GM21381 (cell line): ENCODE measurements at regions not wholly inside any gene's neighbourhood (a gene's known extent, or its start where the extent isn't known, plus 50 kb on each side); places are given as distances from the start of the nearest gene placed in this dataset.
"Not testable (repeated sequence)": the region's sequence is repeated elsewhere in the genome, so short reads cannot be mapped to it uniquely, and the experiment has no call there.

Source experiments
- ATAC-seq: cut with Tn5 transposase; IDR thresholded peaks from one replicate; pipeline ENCODE4 v1.9.1; 2021; ENCODE audit warnings: mild to moderate bottlenecking, moderate library complexity; ENCODE audit not compliant: unreplicated experiment

GRCh38 chr3:150248888-150249681 is 159.0 kb upstream of the TSC22D2 start:
- ATAC-seq: no peak

GRCh38 chr3:150248116-150248887 is 159.8 kb upstream of the TSC22D2 start:
- no peak for ATAC-seq

DNA sequence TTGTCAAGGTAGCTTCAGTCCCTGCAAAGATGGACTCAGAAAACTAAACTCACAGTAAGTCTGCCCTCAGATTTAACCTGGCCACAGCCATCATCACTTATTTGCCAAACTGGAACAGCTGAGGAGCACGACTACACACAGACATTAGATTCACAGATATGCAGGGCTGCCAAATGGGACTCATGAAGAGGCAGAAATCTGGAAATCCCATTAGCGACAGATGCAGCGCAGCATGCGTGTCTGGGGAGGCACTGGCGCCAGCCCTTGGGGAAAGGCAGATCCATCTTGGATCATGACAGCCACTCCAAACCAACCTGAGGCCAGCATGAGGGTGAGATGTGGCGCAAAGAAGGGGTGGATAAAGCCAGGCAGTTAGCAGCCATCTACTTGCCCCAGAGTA is 160.7 kb upstream of the TSC22D2 start:
- ATAC-seq: no peak

DNA sequence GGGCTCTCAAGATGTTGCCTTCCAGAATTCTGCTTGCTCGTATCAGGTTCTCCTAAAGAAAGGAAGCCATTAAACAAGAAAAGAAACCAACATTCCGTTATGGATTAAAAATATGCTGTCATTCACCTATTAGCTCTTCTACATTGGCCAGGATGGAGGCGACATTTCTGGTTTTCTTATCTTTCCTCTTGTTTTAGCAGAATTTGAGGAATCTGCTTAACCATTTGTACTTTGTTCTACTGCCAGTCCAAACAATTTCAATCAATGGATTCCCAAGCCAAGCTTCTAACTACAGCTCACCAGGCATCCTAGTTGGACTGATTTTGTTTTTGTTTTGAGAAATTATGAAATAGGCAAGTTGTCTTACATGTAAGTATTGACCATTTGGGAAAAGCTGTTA is 164.6 kb upstream of the TSC22D2 start:
- ATAC-seq: no peak

DNA sequence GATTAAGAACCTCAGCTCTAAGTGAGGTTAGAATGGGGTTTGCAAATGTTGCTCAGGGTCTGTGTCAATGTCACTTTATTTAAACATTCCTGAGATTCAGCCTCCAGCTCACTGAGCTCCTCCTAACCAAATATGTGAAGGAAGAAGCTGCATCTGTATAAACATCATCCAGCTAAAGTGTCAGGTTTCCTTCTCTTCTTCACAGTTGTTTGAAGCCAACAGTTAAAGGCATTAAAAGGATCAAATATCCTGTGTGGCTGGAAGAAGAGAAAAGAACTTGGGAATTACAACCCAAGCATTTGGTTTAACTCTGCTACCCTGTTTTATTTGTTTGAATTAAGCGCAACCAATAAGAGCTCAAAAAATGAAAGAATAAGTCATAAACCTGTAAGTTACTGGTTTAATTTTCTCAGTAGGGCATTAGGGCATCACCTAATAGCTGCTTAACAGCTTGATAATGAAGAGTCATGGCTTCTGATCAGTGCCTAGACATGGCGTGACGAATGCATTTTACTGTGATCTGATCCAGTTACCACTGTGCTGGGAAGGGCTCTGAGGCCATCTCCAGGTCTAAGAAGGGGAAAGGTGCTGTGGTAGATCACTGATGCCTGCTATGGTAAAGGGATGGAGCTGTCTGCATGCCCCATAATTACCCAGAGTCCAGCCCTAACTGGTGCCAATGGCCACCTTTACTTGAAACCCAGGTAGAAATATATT is 165.7 kb upstream of the TSC22D2 start:
- ATAC-seq: no peak

- ATAC-seq: no peak
These were observed 167.2 kb upstream of the TSC22D2 start for GRCh38 chr3:150240891-150241290.

- ATAC-seq: no peak
These were observed 168.3 kb upstream of the TSC22D2 start for GRCh38 chr3:150239766-150240165.

DNA sequence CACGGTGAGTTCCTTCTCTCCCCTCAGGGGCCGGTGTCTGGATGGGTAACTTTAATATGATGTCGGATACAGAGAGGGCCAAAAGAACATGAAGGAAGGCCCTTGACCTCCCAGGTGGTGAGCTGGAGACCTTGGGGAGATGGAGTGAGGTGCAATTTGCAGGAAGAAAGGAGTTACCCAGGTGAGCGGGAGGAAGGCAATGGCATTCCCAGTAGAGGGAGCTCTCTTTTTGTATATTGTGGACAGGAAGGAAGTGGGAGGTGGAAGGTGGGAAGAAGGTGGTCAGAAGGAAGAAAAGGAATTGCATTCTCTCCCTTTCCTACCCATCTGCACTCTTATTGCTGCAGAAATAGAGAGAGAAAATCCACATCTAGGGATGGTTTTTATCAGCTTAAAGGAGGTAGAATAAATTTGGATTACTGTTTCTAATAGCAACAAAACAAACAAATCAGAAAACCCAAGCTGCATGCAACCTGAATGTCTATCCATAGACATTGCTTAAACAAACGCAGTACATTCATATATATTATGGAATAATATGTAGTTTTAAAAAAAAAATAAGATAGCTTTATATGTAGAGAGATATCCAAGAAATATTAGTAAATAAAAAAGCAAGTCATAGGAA is 169.0 kb upstream of the TSC22D2 start:
- ATAC-seq: no peak

DNA sequence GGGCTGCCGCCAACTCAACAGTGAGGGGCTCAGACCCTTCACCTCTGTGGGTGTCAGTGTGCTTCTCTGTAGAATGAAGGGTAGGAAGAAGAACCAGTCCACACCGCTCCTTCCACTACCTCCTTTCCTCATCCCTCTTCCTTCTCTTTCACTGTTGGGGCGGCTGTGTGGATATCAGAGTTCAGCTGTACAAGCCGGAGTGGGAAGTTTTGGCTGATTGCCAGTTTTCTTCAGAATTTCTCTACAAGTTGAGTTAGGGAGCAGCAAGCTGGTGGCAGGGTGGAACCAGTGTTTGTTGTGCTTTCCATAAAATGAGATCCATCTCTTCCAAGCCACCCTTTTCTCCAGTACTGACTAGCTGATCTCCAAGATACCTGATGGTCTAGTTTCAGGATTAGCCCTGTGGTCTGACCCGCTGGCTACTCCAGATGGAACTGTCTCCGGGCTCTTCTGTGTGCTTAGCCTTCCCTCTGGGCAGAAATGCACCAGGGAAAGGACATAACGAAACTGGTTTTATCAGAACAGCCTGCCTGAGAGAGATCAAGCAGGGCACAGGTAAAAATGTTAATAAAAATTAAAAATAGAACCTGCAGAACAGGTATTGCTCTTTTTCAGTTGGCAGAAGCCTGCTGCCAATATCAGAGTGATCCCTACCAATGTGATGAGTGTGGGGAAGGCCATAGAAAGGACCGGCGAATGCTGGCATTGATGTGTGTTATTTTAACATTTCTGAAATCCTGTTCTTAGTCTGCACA is 169.9 kb upstream of the TSC22D2 start:
- no peak for ATAC-seq

- ATAC-seq: no peak
These were observed 170.6 kb upstream of the TSC22D2 start for GRCh38 chr3:150237490-150237889.

DNA sequence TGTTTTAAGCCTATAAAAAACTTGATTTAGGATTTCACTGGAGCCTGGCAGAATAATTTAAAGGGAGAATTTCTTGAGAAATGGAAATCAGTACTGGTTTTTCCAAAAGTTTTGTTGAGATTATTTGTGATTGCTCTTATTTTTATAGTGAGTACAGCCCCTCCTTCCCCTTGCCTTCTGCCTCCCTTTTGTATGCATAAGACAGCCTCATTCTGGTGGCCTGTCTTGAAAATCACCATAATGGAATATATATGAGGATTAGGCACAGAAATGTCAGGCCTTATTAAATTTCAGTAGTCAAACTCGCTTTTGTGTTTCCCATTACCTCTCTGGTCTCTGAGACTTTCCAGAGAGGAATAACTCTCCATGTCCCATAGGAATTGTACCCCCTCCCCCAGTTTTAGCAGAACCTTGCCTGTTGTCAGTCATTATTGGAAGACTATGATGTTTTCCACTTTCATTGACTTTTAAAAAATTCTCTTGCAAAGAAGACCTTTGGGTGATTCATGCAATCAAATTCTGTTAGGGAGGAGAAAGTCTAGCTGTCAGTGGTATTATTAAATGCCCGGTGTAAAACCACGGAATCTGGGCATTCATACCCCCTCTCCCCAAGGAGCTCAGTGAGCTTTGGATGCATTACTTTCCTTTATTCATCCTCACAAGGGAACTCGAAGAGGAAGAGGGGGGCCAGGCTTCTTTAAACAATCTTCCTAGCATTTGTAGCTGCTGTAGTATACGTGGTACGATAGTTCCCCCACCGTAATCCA is 171.6 kb upstream of the TSC22D2 start:
- no peak for ATAC-seq

GRCh38 chr3:150235799-150236198 is 172.3 kb upstream of the TSC22D2 start:
- no peak for ATAC-seq

GRCh38 chr3:150232992-150233451 is 175.1 kb upstream of the TSC22D2 start:
- no peak for ATAC-seq

DNA sequence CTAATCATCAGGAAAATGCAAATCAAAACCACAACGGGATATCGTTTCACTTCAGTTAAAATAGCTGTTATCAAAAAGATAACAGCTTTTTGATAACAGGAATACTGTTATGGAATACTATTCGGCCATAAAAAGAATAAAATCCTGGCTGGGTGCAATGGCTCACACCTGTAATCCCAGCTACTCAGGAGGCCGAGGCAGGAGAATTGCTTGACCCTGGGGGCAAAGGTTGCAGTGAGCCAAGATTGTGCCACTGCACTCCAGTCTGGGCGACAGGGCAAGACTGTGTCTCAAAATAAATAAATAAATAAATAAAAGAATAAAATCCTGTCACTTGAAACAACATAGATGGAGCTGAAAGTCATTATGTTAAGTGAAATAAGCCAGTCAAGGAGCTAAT is 178.1 kb upstream of the TSC22D2 start:
- no peak for ATAC-seq

DNA sequence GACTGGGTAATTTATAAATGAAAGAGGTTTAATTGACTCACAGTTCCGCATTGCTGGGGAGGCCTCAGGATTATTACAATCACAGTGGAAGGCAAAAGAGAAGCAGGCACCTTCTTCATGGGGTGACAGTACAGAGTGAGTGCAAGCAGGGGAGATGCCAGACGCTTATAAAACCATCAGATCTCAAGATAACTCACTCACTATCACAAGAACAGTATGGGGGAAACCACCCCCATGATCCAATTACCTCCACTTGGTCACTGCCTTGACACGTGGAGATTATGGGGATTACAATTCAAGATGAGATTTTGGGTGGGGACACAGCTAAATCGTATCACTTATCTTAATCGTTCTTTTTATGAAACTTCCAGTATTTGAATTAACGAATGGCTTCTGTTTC is 179.5 kb upstream of the TSC22D2 start:
- not testable (repeated sequence) for ATAC-seq

DNA sequence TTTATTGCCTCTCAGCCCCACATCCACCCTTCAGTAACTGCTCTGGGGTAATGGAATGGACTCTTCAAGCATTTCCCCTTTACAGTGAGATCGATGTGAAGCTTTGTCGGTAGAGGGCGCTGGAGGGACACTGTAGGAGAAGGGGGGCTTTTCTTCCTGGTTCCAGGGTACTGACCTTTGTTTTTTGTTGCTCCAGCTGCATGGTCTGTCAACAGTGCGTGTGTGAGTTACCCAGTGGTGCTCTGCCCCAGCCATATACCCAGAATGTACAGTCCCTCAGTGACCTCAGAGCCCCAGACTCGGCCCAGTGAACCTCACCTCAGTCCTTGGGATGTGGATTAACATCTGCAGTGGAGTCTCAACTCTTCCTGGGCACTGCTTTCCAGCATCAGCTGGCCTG is 180.3 kb upstream of the TSC22D2 start:
- ATAC-seq: no peak

GRCh38 chr3:150225986-150226385 is 182.1 kb upstream of the TSC22D2 start:
- ATAC-seq: no peak

DNA sequence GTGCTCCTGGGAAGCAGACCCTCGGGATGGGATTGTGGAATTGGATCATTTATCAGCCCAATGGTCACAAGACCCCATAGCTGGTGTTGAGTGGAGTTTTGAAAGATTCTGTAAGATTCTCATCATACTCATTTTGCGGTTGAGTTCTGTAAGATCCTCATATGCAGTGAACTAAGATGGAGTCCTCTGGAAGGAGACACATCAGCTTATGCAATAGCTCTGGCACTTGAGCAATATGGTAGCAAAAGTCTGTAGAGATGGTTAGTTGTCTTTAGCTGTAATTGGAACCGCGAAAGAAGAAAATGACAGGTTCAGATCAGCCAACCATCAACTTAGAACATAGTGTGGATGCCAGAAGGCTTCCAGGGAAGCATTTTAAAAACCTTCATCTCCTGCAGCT is 184.5 kb upstream of the TSC22D2 start:
- ATAC-seq: no peak

GRCh38 chr3:150222691-150223489 is 185.2 kb upstream of the TSC22D2 start:
- ATAC-seq: no peak
